Stomach smooth muscle (tissue), 2 donors: ENCODE measurements at regions not wholly inside any gene's neighbourhood (a gene's known extent, or its start where the extent isn't known, plus 50 kb on each side); places are given as distances from the start of the nearest gene placed in this dataset.

Experiments
- H3K27ac ChIP-seq: one replicate; pipeline ENCODE4 v1.7.0; 2013; ENCODE audit warnings: mild to moderate bottlenecking, low read length, inconsistent platforms
- H3K27me3 ChIP-seq, 2 donors: one replicate each; pipeline ENCODE4 v1.7.0; 2013; ENCODE audit warnings: low read length in 2 of 2; ENCODE audit not compliant: insufficient read depth in 2 of 2, control insufficient read depth in 1 of 2
- H3K36me3 ChIP-seq, 2 donors: one replicate each; pipeline ENCODE4 v1.7.0; 2013; ENCODE audit warnings: low read length in 2 of 2; ENCODE audit not compliant: control insufficient read depth in 2 of 2, insufficient read depth in 2 of 2
- H3K4me1 ChIP-seq: one replicate; pipeline ENCODE4 v1.7.0; 2013; ENCODE audit warnings: low read length; ENCODE audit not compliant: control insufficient read depth, insufficient read depth
- H3K4me3 ChIP-seq, 2 donors: one replicate each; pipeline ENCODE4 v1.7.0; 2013; ENCODE audit warnings: low read length in 2 of 2
- H3K9ac ChIP-seq, 2 donors: one replicate each; pipeline ENCODE4 v1.7.0; 2013; ENCODE audit warnings: low read length in 2 of 2, mild to moderate bottlenecking in 1 of 2
- H3K9me3 ChIP-seq, 2 donors: one replicate each; pipeline ENCODE4 v1.7.0; 2013; ENCODE audit warnings: low read length in 2 of 2; ENCODE audit not compliant: control insufficient read depth in 2 of 2
- donor health status: healthy.
- donor health status: Pancreatic carcinoma.

- Histone ChIP-seq H3K36me3 (no peaks in the 10 kb centered on the region), H3K4me1 (no peaks in the 10 kb centered on the region), H3K9ac (no peak overlapping the region), H3K27ac (no peak overlapping the region), H3K4me3 (no peak overlapping the region), H3K9me3 (no peaks in the 10 kb centered on the region), H3K27me3 (peaks cover 0 to 2% of the 10 kb centered on the region in 2 donors)
Observed at GRCh38 chr22:22144858-22145257, 99.7 kb upstream of the VPREB1 start.

GRCh38 chr22:22143448-22143847 lies 101.1 kb upstream of the VPREB1 start:
- H3K4me1 ChIP-seq = no peaks in the 10 kb centered on the region
- peaks cover 0 to 2% of the 10 kb centered on the region in 2 donors for H3K27me3 ChIP-seq
- no peaks in the 10 kb centered on the region for H3K9me3 ChIP-seq
- no peak overlapping the region for H3K9ac ChIP-seq
- H3K36me3 ChIP-seq = no peaks in the 10 kb centered on the region
- H3K27ac ChIP-seq = no peak overlapping the region
- no peak overlapping the region for H3K4me3 ChIP-seq

DNA sequence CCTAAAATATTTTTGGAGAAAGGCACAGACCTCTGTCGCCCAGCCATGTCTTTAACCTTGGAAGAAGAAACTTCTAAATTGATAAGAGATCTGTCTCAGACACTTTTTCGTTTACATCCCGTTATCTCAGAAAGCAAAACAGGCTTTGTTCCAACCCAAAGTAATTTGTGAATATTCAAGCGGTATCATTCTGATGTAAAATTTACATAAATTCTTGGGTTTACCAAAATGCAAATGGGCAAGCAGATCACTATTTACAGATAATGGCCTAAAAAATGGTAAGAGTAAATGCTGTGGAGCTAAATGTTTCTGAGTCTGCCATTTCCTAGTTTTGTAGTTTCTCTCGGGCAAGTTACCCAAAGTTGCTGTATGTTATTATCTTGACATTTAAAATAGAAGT lies 101.9 kb upstream of the VPREB1 start:
- Histone ChIP-seq H3K36me3 (no peaks in the 10 kb centered on the region), H3K9me3 (no peaks in the 10 kb centered on the region), H3K27ac (no peak overlapping the region), H3K27me3 (peaks cover 0 to 2% of the 10 kb centered on the region in 2 donors), H3K4me3 (no peak overlapping the region), H3K4me1 (no peaks in the 10 kb centered on the region), H3K9ac (no peak overlapping the region)

DNA sequence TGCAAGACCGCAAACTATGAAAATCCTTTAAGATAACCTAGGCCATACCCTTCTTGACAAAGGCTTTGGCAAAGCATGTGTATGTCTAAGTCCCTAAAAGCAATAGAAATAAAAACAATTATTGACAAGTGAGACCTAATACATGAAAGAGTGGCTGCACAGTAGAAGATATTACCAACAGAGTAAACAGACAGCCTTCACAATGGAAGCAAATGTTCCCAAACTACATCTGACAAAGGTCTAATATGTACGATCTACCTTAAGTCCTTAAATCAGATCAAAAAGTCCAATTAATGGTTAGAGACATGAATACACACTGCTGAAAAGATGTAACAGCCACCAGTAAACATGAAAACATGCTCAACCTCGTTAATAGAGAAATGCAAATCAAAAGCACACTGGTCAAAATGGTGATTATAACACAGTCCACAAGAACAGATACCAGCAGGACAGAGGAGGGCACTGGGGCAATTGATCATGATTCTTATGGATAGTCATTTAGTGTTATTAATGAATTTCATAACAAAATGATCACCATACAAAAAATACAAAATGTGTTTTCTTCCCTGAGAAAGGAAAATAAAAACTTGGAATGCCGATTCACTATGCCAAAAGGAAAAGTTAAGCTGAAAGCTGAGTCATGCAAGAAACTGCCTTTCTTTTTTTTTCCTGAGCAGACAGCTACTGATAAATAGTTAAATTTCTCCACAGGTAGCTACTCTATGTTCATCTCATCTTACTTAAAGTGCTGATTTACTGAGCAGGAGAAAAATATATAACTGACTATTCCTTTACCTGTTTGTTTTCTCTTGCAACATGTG lies 102.6 kb upstream of the VPREB1 start:
- no peaks in the 10 kb centered on the region for H3K9me3 ChIP-seq
- no peaks in the 10 kb centered on the region for H3K36me3 ChIP-seq
- no peak overlapping the region for H3K4me3 ChIP-seq
- no peak overlapping the region for H3K9ac ChIP-seq
- peaks cover 0 to 2% of the 10 kb centered on the region in 2 donors for H3K27me3 ChIP-seq
- no peaks in the 10 kb centered on the region for H3K4me1 ChIP-seq
- no peak overlapping the region for H3K27ac ChIP-seq

- H3K4me3 ChIP-seq = no peak overlapping the region
- no peaks in the 10 kb centered on the region for H3K36me3 ChIP-seq
- peaks cover 0 to 2% of the 10 kb centered on the region in 2 donors for H3K27me3 ChIP-seq
- no peaks in the 10 kb centered on the region for H3K4me1 ChIP-seq
- H3K9me3 ChIP-seq = no peaks in the 10 kb centered on the region
- H3K27ac ChIP-seq = no peak overlapping the region
- H3K9ac ChIP-seq = no peak overlapping the region
Observed at GRCh38 chr22:22141031-22141430, 103.6 kb upstream of the VPREB1 start.

DNA sequence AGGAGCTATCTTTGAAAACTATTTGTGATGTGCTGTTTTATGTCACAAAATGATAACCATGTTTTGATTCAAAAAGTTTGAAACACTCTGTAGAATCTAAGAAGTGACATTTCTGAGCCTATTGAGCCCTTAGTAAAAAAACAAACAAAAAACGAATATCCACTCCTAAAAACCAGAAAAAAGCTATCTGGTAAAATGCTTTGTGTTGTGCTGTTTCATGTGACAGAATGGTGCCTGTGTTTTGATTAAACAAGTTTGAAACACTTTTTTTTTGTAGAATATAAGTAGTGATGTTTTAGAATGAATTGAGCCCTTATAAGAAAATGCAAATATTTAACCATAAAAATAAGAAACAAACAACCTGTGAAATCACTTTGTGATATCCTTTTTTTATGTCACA lies 105.2 kb upstream of the VPREB1 start:
- no peaks in the 10 kb centered on the region for H3K36me3 ChIP-seq
- no peaks in the 10 kb centered on the region for H3K9me3 ChIP-seq
- H3K27me3 ChIP-seq = peaks cover 0 to 2% of the 10 kb centered on the region in 2 donors
- no peaks in the 10 kb centered on the region for H3K4me1 ChIP-seq
- H3K9ac ChIP-seq = no peak overlapping the region
- no peak overlapping the region for H3K4me3 ChIP-seq
- H3K27ac ChIP-seq = no peak overlapping the region

DNA sequence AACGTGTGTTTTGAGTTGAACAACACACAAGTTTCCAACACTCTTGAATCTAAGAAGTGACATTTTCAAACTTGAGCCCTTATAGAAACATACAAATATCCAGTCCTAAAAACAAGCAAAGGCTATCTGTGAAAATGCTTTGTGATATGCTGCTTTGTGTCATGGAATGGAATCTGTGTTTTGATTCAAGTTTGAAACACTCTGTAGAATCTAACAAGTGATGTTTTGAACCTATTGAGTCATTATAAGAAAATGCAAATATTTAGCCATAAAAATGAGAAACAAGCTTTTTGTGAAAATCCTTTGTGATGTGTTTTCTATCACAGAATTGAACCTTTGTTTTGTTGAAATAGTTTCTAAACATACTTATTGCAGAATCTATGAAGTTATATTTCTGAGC lies 105.7 kb upstream of the VPREB1 start:
- Histone ChIP-seq H3K36me3 (no peaks in the 10 kb centered on the region), H3K4me1 (no peaks in the 10 kb centered on the region), H3K27ac (no peak overlapping the region), H3K4me3 (no peak overlapping the region), H3K27me3 (peaks cover 0 to 2% of the 10 kb centered on the region in 2 donors), H3K9me3 (no peaks in the 10 kb centered on the region), H3K9ac (no peak overlapping the region)

- Histone ChIP-seq H3K27ac (no peak overlapping the region), H3K9me3 (no peaks in the 10 kb centered on the region), H3K4me1 (no peaks in the 10 kb centered on the region), H3K4me3 (no peak overlapping the region), H3K36me3 (no peaks in the 10 kb centered on the region), H3K27me3 (no peaks in the 10 kb centered on the region), H3K9ac (no peak overlapping the region)
Observed at GRCh38 chr22:22137891-22138290, 106.7 kb upstream of the VPREB1 start.

GRCh38 chr22:22133910-22134309 lies 110.7 kb upstream of the VPREB1 start:
- H3K36me3 ChIP-seq = no peaks in the 10 kb centered on the region
- no peak overlapping the region for H3K9ac ChIP-seq
- no peaks in the 10 kb centered on the region for H3K9me3 ChIP-seq
- no peak overlapping the region for H3K4me3 ChIP-seq
- H3K27ac ChIP-seq = no peak overlapping the region
- no peaks in the 10 kb centered on the region for H3K4me1 ChIP-seq
- H3K27me3 ChIP-seq = no peaks in the 10 kb centered on the region

- H3K4me1 ChIP-seq = no peaks in the 10 kb centered on the region
- H3K27ac ChIP-seq = no peak overlapping the region
- no peak overlapping the region for H3K4me3 ChIP-seq
- H3K36me3 ChIP-seq = no peaks in the 10 kb centered on the region
- no peaks in the 10 kb centered on the region for H3K9me3 ChIP-seq
- H3K9ac ChIP-seq = no peak overlapping the region
- H3K27me3 ChIP-seq = no peaks in the 10 kb centered on the region
Observed at GRCh38 chr22:22130953-22131608, 113.5 kb upstream of the VPREB1 start.

DNA sequence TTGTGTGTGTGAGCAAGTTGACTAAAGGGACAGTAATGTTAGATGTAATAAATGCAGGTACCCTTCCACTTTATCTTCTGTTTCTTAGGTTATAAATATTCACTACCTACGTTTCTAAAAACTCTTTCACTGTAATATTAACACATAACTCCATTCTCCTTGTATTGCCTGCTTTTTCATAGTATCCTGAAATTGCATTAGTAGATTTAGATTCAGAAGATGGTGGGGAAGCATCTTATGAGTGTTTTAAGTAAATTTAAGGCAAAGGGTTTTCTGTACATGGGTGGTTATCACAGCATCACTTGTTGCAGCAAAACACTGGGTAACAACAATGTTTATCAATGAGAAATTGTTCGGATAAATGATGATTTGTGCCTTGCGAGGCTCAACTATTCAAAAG lies 115.2 kb upstream of the VPREB1 start:
- Histone ChIP-seq H3K9ac (no peak overlapping the region), H3K4me3 (no peak overlapping the region), H3K9me3 (no peaks in the 10 kb centered on the region), H3K36me3 (no peaks in the 10 kb centered on the region), H3K27ac (no peak overlapping the region), H3K4me1 (no peaks in the 10 kb centered on the region), H3K27me3 (peaks cover 0 to 8% of the 10 kb centered on the region in 2 donors)
